Upper lobe of left lung (tissue), 4 donors: ENCODE measurements at regions not wholly inside any gene's neighbourhood (a gene's known extent, or its start where the extent isn't known, plus 50 kb on each side); places are given as distances from the start of the nearest gene placed in this dataset.

ENCODE experiments used
- CTCF ChIP-seq, 6 experiments: fragments of 450-650 bp in 4 of 6; fragments of 200-600 bp in 2 of 6; sonication (generic) in 2 of 6; IDR thresholded peaks; one replicate each; pipeline ENCODE4 v1.5.1; 2016 to 2019; ENCODE audit warnings: antibody characterized with exemption in 6 of 6
- EP300 ChIP-seq, 4 donors: sonication (generic); formaldehyde crosslinking; IDR thresholded peaks; one replicate each; pipeline ENCODE4 v1.5.1; 2017; ENCODE audit warnings: antibody characterized with exemption in 4 of 4, control low read depth in 2 of 4
- POLR2A ChIP-seq, 4 donors: fragments of 450-650 bp; IDR thresholded peaks; one replicate each; pipeline ENCODE4 v1.5.1; 2016 to 2017; ENCODE audit warnings: antibody characterized with exemption in 4 of 4, mild to moderate bottlenecking in 2 of 4
- POLR2AphosphoS5 ChIP-seq, 2 donors: sonication (generic); formaldehyde crosslinking; IDR thresholded peaks; one replicate each; pipeline ENCODE4 v1.5.1; 2017; ENCODE audit warnings: antibody characterized with exemption in 2 of 2

GRCh38 chr2:78417355-78417754 is 608.1 kb upstream of the REG3G start:
- TF ChIP-seq CTCF (IDR thresholded peaks at IDR 0.05) (no peak), POLR2A (IDR thresholded peaks at IDR 0.05) (no peak), POLR2AphosphoS5 (IDR thresholded peaks at IDR 0.05) (no peak), EP300 (IDR thresholded peaks at IDR 0.05) (no peak)
